ENCODE measurements at regions not wholly inside any gene's neighbourhood (a gene's known extent, or its start where the extent isn't known, plus 50 kb on each side); places are given as distances from the start of the nearest gene placed in this dataset.

DNA sequence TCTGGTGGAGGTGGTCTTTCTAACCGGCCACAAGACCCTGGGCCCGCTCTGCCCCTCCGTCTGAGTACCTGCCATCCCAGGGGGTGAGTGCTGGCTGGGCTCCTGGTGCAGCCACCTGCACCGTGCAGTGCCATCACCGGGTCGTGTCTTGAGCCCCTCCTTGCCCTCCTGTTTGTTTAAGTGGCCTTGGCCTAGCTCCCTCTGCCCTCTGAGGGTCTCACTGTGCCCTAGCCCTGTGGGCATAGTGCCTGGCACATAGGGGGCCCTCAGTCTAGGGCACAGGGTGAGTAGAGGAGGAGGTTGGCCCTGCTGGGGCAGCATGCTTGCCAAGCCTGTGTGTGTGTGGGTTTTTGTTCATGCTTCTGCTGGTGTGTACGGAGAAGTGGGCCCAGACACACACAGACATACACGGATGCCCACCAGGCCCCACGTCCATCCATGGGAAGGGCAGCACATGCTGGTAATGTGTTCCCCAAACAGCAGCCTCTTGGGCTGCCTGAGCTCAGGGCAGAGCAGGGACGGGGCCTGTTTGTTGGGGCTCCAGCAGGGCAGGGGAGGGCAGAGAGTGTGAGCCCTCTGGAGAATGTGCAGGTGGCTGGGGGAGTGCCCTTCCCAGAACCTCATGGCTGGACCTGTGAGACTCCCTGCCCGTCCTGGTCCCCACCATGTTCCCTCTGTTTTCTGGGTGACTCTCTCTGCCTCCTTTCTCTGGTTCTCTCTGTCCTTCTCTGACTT lies 94.6 kb downstream of the GLI2 start:
- DNase-seq: no peak

DNA sequence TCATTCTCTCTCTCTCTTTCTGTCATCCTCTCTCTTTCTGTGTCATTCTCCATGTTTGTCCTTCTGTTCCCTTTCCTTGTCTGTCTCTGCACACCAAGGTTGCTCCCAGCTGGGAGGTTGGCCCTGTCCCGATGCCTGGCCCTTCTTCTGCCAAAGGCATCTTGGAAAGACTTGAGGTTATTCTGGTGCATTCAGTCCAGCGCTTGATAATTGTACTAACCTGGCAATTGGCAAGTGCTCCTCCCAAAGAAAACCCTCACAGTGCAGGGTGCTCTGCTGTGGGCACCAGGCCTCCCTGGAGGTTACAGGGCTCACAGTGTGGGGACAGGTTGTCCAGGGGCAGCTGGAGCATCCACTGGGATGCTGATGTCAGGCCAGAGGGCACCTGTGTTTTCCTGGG lies 95.4 kb downstream of the GLI2 start:
- no peak for DNase-seq

DNA sequence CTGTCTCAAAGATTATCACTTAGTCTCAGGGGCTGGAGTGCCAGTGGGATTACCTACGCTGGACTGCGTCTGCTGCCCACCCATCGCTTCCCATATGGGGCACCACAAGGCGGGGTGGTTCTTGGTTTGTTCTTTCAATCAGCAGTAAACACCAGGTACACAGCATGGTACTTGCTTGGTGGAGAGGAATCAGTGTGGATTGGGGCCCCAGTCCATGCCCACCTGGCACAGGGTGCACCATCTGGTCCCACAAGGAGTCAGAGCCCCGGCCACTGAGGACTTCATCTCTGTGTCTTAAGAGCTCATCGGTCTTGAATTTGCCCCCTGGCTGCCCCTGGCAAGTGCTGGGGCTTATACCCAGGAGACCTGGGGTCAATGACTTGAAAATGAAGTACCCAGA lies 96.2 kb downstream of the GLI2 start:
- DNase-seq: no peak

DNA sequence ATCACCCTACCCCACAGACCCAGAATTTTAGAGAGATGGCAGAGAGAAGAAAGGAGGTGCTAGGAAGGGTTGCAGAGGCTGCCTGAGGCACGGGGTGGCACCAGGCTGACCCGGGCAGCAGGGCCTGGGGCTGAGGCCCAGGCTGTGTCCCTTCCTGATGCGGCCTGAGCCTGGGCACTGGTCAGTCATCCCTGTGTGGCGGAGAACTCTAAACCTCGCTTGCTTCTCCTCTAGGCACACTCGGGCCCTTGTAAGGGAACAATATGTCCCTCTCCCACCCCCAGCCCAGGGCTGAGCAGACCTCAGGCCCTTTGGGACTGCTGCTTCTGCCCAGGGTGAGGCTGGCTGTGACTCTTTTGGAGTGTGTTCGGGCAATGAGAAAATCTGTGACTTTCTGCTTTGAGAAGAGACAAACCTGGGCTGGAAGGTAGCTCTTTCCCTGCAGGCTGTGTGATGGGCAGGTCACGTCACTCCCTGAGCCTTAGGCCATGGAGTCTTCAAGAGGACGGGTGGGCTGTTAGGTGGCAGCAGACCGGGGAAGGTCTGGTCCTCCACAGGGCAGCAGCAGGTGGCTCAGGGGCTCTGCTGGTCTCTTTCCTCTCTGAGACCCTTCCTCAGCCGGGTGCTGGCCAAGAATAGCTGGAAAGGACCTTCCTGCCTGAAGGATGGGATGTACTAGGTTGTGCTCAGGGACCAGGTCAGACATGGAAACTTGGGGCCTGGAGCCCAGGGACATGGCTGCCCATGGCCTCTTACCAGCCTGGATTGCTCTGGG lies 96.8 kb downstream of the GLI2 start:
- DNase-seq: no peak

DNA sequence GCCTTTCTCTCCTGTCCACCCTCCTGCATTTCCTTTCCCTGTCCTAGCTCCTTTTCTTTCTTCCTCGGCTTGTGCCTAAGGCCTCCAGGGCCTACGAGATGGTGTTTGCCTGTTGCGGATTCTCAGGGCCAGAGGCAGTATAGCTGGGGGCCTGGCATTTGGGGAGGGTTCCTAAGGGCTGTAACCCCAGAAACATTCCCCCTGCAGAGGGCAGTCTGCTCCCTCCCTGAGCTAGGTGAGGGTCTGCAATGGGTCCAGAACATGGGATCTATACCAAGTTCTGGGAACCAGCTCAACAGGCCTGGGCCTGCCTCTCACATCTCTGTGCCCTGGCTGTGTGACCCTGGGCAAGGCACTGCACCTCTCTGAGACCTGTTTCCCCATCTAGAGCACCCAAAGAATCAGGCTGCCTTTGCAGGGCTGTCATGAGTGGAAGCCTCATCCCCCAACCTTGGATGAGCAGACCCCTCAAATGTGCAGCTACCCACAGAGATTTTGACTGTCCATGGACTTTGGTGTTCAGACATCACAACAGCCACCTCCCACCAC lies 97.5 kb downstream of the GLI2 start:
- no peak for DNase-seq

DNA sequence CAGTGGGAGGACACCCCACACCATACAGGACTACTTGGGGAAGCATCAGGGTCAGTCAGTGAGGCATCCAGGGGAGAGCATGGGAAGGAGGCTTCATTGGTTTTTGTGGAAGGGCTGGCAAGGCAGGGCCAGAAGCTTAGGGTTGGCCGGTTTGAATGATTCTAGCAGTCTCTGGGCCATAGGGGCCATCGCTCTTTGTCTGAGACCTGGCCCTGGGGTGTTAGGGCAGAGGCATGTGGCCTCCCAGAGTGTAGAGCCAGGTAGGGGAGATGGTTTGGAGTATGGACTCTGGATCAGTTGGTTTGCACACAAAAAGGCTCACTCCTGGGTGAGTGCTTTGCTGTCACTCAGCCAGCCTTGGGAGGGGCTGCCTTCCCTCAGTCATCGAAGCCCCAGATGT lies 98.5 kb downstream of the GLI2 start:
- no peak for DNase-seq

DNA sequence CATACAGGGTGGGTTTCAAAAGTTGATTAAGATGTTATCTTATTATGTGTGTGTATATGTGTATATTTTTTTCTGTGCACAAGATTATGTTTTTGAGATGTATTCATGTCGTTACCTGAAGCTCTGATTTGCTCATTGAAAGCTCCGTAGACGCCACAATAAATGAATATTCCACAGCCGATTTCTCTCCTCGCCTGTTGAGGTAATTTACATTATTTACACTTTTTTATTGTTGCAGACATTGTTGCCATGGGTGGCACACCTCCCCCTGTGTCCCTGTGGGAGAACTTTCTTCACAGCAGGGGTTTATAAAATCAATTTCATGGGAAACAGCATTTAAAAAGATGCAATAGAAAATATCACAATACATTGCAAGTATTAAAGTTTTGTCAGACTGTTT lies 100.6 kb downstream of the GLI2 start:
- DNase-seq: no peak

DNA sequence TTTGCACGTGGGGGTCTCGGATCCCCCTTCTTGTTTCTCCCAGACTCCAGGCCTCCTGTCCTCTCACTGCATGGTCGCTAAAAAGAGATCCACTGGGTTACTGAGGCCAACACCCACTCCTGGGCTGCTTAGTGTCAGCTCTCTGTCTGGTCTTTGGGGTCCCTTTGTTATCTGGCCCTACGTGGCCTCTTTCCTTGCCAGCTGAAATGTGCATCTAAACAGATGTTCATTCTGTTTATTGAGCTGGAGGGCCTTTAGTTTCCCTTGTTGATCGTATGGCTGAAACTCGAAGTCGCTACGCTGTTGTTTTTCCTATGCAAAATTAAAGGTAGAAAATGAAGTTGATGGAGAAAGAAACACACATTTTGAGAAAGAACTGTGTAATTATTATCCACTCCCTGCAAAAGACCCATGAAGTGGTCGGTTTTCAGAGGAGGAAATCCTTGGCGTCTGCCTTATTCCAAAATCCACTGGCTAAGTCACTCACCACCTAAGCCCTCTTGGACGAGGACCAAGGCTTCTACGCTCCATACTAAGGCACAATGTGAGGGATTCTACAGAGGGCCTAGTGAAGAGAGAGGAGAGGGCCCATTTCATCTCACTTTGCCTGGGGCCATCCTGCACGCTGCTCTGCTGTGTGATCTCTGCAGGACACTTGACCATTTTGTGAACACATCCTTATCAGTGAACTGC lies 105.3 kb downstream of the GLI2 start:
- no peak for DNase-seq

DNA sequence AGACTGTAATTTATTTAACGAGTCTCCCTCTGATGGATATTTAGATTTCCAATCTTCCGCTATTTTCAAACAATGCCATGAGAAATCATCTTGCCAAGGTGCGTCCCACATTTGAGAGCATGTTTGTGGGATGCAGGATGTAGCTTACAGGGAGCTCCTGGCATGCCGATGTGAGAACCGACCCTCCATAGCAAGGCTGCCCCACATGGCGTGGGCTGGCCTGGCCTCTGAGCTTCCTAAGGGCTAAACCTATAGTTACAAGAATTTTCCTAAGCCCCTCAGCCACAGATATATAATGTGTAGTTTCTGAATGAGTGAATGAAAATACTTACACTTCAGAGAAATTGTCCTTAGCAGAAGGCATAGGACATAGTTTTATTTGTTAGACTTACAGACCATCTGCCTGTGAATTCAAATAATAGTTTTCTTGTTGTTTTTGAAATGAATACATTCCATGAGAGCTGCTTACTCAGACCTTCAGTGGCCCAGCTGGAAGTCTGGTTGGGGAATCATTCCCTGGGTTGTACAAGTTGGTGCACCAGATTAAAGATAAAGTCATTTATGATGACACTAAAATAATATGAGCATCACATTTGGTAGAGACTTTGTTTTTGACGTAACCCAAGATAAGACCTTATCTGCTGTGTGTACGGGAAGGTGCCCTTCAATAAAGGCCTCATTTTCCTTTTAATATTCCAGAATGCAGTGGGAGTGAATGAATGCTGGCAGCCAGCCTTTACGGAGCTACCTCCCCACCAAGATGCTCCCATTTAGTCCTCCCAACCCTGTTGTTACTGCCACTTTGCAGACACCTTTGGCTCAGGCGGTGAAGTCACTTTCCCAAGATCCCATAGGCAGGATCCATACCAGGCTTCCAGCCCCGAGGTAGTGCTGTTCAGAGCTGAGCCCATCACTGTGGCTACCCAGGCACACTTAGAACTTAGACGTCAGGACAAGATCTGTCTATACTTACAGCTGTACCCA lies 107.1 kb downstream of the GLI2 start:
- no peak for DNase-seq

DNA sequence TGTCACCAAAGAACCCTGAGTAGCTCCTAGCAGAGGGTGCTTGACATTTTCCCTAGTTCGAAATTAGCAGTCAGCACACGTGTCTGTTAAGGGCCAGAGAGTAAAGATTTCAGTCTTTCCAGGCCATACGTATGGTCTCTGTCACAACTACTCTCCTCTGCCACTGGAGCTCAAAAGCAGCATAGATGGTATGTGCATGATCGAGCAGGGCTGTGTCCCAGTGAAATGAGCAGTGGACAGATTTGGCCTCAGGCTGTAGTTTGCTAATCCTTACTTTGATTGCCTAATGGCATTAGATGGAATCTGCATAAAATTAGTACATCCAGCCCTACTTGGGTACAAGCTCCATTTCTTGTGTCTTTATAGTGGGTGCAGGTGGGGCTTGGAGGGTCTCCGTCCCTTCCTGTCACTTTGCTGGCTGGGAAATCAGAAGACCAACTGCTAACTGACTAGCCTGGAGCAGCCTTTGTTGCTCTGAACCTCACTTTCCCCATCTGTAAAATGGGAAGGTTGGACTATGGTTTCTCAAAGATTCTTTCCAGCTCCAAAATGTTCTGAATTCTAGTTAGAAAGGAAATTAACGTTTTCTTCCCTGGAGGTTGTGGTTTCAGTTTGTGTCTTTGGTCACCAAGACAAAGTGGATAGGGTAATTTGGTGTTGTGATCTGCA lies 108.5 kb downstream of the GLI2 start:
- no peak for DNase-seq

DNA sequence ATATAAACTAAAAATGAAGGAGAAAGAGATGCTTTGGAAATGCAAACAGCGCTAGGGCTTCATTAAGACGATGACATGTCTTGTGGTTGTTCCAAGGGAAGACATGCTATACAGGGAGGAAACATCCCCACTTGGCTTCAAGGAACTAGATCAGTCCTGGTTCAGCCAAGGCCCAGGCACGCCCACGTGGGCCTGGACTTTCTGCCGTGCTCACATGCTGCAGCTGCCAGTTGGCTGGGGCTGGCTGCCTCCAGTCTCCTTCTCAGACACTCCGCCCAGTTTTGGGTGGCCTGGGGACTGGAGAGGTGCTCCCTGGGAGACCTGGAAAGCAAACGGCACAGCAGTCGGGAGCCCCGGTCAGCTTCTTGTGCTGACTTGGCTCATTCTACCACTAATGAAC lies 109.6 kb downstream of the GLI2 start:
- no peak for DNase-seq

DNA sequence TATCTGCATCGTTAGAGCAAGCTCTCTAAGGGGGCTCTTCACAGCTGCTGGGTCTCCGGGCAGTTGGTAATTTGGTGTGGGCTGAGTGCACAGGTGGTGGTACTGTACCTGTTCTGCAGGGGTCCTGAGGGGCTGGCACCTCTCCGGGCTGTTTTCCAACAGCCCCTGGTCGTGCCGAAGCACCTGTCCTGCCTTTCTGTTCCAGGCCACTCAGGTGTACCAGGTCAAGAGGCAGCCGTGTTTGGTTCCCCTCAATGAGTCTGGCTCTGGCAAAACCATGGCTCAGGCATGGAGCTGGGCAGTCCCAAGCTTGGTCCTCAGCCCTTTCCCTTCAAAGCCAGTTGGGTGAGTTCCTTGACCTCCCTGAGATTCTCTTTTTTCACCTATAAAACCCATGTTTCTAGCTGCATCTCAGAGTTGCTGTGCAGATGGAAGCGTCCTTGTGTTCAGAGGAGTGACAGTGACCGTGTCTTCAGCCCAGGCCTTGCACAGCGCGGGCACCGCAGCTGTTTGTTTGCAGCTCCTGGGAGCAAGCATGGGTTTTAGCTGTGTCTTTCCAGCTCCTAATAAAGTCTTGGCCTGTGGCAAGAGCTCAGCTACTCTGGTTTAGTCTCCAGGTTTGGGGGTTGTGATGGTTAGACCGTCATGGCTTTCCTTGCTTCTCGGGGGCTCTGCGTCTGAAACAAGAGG lies 110.9 kb downstream of the GLI2 start:
- no peak for DNase-seq

DNA sequence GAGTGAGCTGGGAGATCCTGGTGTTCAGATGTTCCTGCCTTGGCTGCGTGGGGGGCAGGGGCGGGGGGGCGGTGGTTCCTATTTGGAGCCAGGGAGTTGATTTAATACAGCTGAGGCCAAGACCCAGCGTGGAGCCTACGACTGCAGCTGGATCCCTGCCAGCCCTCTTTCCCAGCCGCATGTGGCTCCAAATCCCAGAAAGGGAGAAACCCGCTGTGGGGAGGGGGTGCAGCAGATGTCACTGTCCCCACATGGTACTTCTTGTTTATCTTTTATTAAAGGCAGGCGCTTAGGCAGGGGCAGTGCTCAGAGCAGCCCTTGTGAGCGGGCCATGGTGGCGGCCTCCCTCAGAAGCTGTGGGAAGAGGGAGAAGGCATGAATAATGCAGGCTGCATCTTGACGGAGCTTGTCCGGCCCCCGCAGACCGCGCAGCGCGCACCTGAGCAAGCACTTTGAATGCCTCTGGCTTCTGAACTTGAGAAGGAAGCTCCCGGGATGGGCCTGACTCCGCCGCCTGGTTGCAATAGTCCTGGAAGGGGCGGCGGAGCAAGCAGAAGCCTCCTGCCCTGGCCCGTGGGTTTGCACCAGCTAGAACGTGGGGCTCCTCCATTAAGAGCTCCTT lies 112.1 kb downstream of the GLI2 start:
- no peak for DNase-seq

DNA sequence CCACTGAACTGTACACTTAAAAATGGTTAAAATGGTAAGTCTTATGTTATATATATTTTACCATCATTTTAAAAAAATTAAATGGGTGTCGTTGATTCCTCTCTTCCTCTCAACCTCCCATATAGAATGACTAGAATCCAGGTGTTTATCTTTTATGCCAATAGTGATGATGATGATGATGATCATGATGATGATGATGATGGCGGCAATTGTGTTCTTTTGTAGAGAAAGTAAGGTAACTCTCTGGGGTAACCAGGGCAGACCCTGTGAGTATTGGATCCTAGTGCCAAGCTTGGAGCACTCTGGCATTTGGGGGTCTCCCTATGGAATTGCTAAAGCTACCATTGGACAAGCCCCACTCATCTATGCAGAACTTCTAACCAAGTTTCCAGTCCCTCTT lies 113.6 kb downstream of the GLI2 start:
- no peak for DNase-seq

DNA sequence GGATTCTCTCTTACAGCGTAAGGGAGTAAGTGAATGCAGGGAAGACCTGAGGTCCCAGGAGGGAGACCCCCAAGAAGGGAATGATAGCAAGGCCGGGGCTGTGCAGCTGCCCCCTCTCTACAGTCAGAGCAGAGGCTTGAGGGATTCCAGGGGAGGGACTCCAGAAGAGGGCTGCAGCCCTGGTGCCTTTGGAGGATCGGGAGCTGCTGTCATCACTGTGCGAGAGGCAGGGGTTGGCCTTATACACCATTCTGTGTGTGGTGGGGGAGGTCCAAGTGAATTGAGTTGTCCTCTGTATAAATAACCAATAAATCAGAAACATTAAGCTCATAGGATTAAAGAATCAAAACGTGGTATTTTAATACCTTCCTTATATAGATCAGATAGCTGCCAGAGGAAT lies 114.9 kb downstream of the GLI2 start:
- no peak for DNase-seq

DNA sequence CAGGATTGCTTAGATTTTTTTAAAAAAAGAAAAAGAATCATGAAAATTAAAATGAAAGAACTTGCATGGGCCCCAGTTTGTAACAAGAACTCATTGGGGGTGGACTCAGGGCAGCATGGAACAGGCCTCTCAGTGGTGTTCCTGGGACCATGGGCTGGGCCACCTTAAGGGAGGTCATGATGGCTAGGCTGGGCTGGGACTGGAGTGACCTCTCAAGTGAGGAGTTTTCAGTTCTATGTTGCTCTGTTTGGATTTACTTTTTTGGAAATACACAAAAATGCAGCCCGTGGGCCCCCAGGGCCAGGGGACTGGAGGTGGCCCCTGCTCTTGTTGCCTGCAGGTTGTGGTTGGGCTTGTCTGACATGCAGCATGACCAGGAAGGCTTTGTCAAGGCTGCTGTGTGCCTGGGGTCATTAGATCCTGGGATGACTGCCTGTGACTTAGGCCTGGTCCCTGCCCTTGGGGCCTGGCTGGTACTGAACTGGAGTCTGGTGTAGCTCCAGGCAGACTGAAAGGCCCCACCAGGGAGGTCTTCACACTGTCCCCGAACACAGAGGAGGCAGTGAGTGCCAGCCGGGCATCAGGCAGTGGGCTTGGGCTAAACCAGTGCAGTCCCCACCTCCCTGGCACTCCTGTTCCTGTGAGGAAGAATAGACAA lies 115.6 kb downstream of the GLI2 start:
- no peak for DNase-seq

DNA sequence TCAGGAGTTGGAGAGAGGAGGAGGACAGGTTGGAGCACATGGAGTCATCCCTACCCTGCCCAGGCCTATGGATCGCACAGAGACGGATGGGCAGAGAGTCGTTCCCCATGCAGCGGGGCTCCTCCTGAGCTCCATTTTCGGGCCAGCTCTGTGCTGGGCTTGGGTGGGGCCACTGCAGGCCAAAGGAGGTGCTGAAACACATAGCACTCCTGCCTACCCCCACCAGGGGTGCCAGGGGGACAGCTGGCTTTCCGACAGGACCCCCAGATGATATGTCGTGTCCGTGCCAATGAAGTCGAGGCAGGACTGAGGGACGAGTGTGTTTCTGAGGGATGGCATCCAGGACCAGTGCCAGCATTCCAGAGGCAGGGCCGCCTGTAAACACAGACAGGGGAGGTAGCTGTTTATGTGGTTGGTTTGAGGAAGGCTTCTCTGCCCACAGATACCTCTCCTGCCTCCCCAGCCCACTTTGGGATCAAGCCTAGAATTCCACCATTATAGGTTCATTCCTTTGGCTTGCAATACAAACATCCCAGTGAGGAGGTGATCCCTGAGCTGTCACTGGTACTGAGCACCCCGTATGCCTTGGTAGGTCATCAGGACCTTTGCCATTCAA lies 116.6 kb downstream of the GLI2 start:
- no peak for DNase-seq

DNA sequence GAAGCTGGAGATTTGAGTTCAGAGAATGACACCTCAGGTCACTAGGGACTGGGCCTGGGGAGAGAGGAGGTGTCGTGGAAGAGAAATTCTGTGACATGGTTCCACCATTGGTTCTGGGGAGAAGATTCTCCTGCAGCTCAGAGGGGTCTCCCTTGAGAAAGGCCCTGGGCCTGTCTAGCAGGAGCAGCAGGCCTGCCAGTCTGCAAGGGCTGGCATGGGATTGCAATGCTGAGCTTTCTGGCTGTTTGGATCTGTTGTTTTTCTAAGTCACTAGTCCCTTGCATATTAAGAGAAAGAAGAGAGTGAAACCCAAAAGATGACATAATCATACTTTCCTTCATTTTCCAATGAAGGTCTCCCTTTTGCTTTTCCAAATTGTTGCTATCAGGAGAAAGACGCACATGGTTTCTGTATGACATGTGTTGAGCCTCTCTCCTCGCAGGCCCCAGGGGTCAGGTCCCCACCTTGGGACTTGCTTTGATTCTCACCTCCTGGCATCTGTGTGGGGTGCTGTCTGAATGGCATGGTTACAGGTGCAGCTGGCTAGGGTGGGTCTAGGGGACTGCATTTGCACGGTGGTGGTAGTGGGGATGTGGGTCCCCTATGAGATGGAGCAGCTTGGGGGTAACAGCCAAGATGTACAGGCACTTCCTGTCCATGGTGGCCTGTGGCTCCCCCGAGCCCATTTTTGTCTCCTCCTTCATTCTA lies 117.8 kb downstream of the GLI2 start:
- DNase-seq: no peak

DNA sequence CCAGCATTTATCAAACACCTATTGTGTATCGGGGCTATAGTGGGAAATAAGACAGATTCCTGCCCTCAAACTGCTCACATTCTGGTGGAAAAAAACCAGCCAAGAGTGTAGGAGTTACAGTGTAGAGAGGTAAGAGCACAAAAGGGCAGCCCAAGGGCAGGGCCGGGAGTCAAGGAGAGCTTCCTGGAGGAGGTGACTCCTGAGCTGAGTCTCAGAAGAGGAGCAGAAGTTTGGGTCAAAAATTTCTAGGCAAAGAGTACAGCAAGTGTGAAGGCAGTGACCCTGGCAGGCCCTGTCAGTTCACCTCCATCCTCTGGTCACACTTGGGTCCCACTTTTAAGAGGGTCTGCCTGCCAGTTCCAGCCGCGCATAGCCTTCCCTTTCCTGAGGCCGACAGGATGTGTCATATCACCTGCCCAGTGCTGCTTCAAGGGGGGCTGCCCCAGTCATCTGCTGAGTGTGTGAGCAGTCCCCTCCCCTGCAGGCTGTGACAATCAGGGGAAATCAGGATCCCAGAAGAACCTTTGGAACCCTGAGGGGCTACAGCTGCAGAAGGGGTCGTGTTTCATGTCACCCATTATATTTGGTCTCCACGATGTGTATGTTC lies 118.4 kb downstream of the GLI2 start:
- no peak for DNase-seq
